MCF 10A (cell line): ENCODE measurements at regions not wholly inside any gene's neighbourhood (a gene's known extent, or its start where the extent isn't known, plus 50 kb on each side); places are given as distances from the start of the nearest gene placed in this dataset.
A peak's percentile ranks its signal among the peaks of the same experiment; 100 is the strongest.

Experiments used
- BruUV-seq: library from RNA; stranded (reverse); fragments of 400-500 nt; replicated peaks from 2 replicates; lab custom pipeline; 2021; lab: Mats Ljungman, UMichigan
- CTCF ChIA-PET: fragments of 300-600 bp; sonication (Branson Sonifier 250); formaldehyde crosslinking; extraction: SDS; loops from one replicate; lab custom pipeline; 2021; ENCODE audit warnings: antibody characterized with exemption, inconsistent platforms; lab: Yijun Ruan, JAX
- POLR2A ChIA-PET: fragments of 300-600, 350-650 bp; sonication (Branson Sonifier 250); formaldehyde crosslinking; extraction: SDS; loops from one replicate; lab custom pipeline; 2020; ENCODE audit warnings: antibody characterized with exemption, inconsistent platforms; lab: Yijun Ruan, JAX
- DNase-seq: peaks from one replicate; pipeline ENCODE4 v3.0.0-alpha.2; 2018; ENCODE audit not compliant: unreplicated experiment
- H3K27ac Mint-ChIP-seq: one replicate; pipeline ENCODE4 v1.8.0; 2022; ENCODE audit warnings: mild to moderate bottlenecking, low read depth, mixed read lengths; ENCODE audit not compliant: unreplicated experiment
- H3K27me3 Mint-ChIP-seq: one replicate; pipeline ENCODE4 v1.8.0; 2022; ENCODE audit warnings: mixed read lengths; ENCODE audit not compliant: insufficient read depth, unreplicated experiment
- H3K36me3 Mint-ChIP-seq: one replicate; pipeline ENCODE4 v1.8.0; 2022; ENCODE audit warnings: mild to moderate bottlenecking, moderate library complexity, mixed read lengths; ENCODE audit not compliant: insufficient read depth, unreplicated experiment
- H3K4me1 Mint-ChIP-seq: one replicate; pipeline ENCODE4 v1.8.0; 2022; ENCODE audit warnings: mixed read lengths; ENCODE audit not compliant: insufficient read depth, unreplicated experiment
- H3K4me3 Mint-ChIP-seq: one replicate; pipeline ENCODE4 v1.8.0; 2022; ENCODE audit warnings: mild to moderate bottlenecking, moderate library complexity, mixed read lengths; ENCODE audit not compliant: unreplicated experiment
- H3K9me3 Mint-ChIP-seq: one replicate; pipeline ENCODE4 v1.8.0; 2022; ENCODE audit warnings: mixed read lengths; ENCODE audit not compliant: unreplicated experiment
- CTCF ChIP-seq: fragments of 200-600 bp; IDR thresholded peaks from one replicate; pipeline ENCODE4 v1.8.0; 2022; ENCODE audit warnings: antibody characterized with exemption, mild to moderate bottlenecking; ENCODE audit not compliant: unreplicated experiment
- intact Hi-C: fragments of 100-400 bp; cut with micrococcal nuclease; formaldehyde crosslinking; loops from 2 replicates; pipeline ENCODE4 v1.14.1; 2022

GRCh38 chr20:18943542-18943941, 130.0 kb downstream of the SCP2D1 start:
- Mint-ChIP-seq H3K36me3 (no peaks in the 10 kb centered on the region), H3K27me3 (no peaks in the 10 kb centered on the region), H3K4me1 (no peaks in the 10 kb centered on the region), H3K9me3 (peaks cover 25% of the 10 kb centered on the region), H3K27ac (no peak overlapping the region), H3K4me3 (no peak overlapping the region)
- POLR2A ChIA-PET, result interaction anchor here (0.7 kb wide), 1 partner anchor 14 kb away, joined by 3 read pairs; no protein-coding TSS in a partner anchor
- TF ChIP-seq CTCF, result no peak
- peak; percentile 63 for DNase-seq
- intact Hi-C loops, result no loop called here
- BruUV-seq, result no TSS peak
- CTCF ChIA-PET, result interaction anchor here (0.6 to 0.7 kb wide), 2 partner anchors 45 to 708 kb away, joined by 3 read pairs; no protein-coding TSS in a partner anchor

- no peak overlapping the region for H3K4me3 Mint-ChIP-seq
- no peaks in the 10 kb centered on the region for H3K36me3 Mint-ChIP-seq
- TF ChIP-seq CTCF, result no peak
- POLR2A ChIA-PET, result no interaction called here
- H3K9me3 Mint-ChIP-seq, result peaks cover 16% of the 10 kb centered on the region
- H3K4me1 Mint-ChIP-seq, result no peaks in the 10 kb centered on the region
- no peak overlapping the region for H3K27ac Mint-ChIP-seq
- intact Hi-C loops, result no loop called here
- BruUV-seq, result no TSS peak
- CTCF ChIA-PET, result no interaction called here
- no peaks in the 10 kb centered on the region for H3K27me3 Mint-ChIP-seq
- DNase-seq, result no peak
Observed at GRCh38 chr20:18956890-18957289, 143.3 kb downstream of the SCP2D1 start.

- TF ChIP-seq CTCF, result no peak
- intact Hi-C loops, result no loop called here
- H3K9me3 Mint-ChIP-seq, result peaks cover 16% of the 10 kb centered on the region
- POLR2A ChIA-PET, result interaction anchor here (0.6 kb wide), 1 partner anchor 14 kb away, joined by 3 read pairs; no protein-coding TSS in a partner anchor
- no peaks in the 10 kb centered on the region for H3K36me3 Mint-ChIP-seq
- no peak overlapping the region for H3K27ac Mint-ChIP-seq
- H3K4me3 Mint-ChIP-seq, result no peak overlapping the region
- no TSS peak for BruUV-seq
- no peaks in the 10 kb centered on the region for H3K27me3 Mint-ChIP-seq
- DNase-seq, result no peak
- no peaks in the 10 kb centered on the region for H3K4me1 Mint-ChIP-seq
- CTCF ChIA-PET, result no interaction called here
Observed at GRCh38 chr20:18957328-18957727, 143.7 kb downstream of the SCP2D1 start.

- peak; percentile 54 for DNase-seq
- intact Hi-C loops, result no loop called here
Observed at GRCh38 chr20:18971121-18971520, 157.5 kb downstream of the SCP2D1 start.

More at GRCh38 chr20:18971121-18971520, 157.5 kb downstream of the SCP2D1 start:
- no TSS peak for BruUV-seq
- Mint-ChIP-seq H3K36me3 (no peaks in the 10 kb centered on the region), H3K4me1 (no peaks in the 10 kb centered on the region), H3K27ac (no peak overlapping the region), H3K4me3 (no peak overlapping the region), H3K27me3 (no peaks in the 10 kb centered on the region), H3K9me3 (peaks cover 50% of the 10 kb centered on the region)
- ChIA-PET CTCF (no interaction called here), POLR2A (interaction anchor here (0.6 kb wide), 1 partner anchor 627 kb away, joined by 3 read pairs; no protein-coding TSS in a partner anchor)
- no peak for TF ChIP-seq CTCF
